COLO829 (cell line): ENCODE measurements at regions not wholly inside any gene's neighbourhood (a gene's known extent, or its start where the extent isn't known, plus 50 kb on each side); places are given as distances from the start of the nearest gene placed in this dataset.
A peak's percentile ranks its signal among the peaks of the same experiment; 100 is the strongest.

ENCODE experiments used
- DNase-seq: peaks from one replicate; pipeline ENCODE4 v3.0.0; 2012; ENCODE audit warnings: low spot score

GRCh38 chr10:77710759-77711682 lies 73.4 kb upstream of the KCNMA1 start:
- DNase-seq, result peak; percentile 29

- no peak for DNase-seq
Measured at GRCh38 chr10:77710081-77710551, 72.5 kb upstream of the KCNMA1 start.

DNA sequence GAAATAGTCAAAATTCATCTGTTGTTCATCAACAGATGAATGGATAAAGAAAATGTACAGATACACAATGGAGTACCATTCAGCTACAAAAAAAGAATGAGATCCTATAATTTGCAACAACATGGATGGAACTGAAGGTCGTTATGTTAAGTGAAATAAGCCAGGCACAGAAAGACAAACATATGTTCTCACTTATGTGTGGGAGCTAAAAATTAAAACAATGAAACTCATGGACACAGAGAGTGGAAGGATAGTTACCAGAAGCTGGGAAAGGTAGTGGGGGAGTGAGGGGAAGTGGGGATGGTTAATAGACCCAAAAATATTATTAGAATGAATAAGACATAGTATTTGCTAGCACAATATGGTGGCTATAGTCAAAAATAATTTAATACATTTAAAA lies 70.0 kb upstream of the KCNMA1 start:
- no peak for DNase-seq

GRCh38 chr10:77702166-77702565 lies 64.6 kb upstream of the KCNMA1 start:
- DNase-seq, result no peak

DNA sequence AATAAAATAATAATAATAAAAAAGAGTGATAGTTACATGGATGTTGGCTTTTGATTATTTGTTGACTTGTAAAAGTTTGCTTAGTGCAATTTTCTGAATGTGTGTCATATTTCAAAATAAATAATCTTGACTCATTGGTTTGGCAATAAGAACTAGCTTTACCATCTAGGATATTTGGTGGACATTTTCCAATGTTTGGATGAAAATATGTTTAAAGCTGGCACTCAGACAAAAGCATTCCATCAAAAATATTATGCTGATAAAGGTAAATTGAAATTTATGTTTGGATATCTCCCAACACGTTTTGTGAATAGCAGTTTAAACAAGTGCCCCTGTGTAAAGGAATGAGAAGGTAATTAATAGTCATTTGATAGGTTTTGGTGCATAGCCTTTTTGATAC lies 62.5 kb upstream of the KCNMA1 start:
- no peak for DNase-seq

DNA sequence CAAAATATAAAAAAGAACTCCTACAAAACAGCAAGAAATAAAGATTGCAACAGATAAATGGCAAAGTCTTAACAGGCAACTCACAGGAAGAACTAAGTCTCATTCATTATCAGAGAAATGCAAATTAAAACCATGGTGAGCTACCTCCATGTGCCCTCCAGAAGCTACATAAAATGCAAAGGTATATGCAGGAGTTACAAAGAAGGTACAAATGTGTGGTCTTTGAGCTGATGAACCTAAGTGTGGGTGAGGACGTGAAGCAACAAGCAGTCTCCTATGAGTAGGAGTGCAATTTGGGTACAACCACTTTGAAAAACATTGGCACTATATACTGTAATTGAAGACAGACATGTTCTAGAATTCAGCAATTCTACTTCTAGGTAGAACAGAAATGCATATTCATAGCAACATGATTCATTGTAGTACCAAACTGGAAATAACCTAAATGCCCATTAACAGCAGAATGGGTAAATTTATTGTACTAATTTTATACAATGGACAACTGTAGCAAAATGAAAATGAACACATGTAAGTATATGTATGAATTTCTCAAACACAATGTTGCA lies 61.6 kb upstream of the KCNMA1 start:
- no peak for DNase-seq

DNA sequence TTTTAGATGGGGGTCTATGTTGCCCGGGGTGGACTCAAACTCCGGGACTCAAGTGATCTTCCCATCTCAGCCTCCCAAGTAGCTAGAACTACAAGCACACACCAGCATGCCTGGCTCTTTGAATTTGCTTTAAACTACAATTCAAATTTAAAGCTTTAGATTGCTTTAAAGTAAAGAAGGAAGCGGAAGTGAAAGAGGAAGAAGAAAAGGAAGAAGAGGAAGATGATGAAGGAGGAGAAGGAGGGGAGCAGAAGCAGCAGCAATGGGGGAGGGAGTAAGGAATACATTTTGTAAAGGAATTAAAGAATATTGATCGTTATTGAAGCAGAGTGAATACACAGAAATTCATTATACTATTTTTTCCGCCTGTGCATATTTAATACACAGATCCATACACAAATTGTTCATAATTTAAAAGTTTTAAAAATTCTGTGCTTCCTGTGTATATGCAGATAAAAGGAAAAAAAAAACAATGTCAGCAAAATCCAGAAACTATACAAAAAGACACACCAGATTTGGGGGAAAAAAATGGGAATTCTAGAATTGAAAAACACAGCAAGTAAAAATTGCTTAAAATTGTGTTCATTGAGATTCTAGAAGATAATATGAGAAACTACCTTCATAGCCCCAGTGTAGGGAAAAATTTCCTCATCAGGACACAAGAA lies 60.8 kb upstream of the KCNMA1 start:
- no peak for DNase-seq

DNA sequence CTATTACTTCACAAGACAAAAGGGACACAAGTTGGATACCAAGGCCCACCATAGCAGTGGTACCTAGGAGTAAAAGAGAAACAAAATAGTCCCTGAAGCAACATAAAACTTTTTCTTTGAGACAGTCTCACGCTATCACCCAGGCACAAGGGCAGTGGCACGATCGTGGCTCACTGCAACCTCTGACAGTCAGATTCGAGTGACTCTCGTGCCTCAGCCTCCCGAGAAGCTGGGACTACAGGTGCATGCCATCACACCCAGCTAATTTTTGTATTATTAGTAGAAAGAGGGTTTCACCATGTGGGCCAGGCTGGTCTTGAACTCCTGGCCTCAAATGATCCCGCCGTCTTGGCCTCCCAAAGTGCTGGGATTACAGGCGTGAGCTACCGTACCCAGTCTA lies 59.0 kb upstream of the KCNMA1 start:
- DNase-seq, result no peak

GRCh38 chr10:77695186-77695585 lies 57.6 kb upstream of the KCNMA1 start:
- peak; percentile 66 for DNase-seq

DNA sequence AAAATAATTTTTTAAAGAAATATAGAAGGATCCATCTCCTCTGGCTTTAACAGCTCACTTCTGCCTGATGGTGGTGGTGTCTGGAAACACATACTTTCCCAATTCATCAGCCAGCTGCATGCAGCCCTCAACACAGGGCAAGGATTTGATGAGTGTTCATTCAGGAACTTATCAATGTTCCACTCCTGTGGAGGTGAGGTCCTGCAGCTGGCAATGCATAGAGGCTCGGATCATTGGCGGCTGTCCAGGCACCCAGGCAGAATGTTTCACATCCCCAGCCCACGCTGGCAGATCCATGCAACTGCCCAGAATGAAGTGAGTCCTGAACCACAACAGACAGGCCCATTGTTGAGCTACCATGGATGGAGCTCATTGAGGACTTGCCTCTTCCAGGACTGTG lies 55.2 kb upstream of the KCNMA1 start:
- DNase-seq, result peak; percentile 88

DNA sequence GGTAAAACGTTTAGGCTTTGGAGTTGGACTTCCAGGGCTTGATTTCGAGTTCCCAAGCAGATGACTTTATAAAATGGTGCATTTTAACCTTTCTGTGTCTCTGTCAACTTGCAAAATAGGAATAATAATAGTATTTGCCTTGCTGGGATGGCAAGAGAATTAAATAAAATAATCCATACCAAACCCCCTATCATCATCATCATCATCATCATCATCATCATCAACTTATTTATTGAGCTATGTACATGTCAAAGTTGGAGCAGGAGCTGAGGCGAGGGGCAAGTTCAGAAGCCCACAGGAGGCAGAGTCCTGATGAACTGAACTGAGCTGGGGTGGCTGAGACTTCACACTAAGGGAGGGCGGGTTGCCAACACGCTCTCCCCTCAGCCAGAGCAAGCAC lies 51.7 kb upstream of the KCNMA1 start:
- DNase-seq, result no peak

- DNase-seq, result no peak
Measured at GRCh38 chr10:77687621-77688020, 50.0 kb upstream of the KCNMA1 start.
